ENCODE measurements at regions not wholly inside any gene's neighbourhood (a gene's known extent, or its start where the extent isn't known, plus 50 kb on each side); places are given as distances from the start of the nearest gene placed in this dataset.
"Not testable (repeated sequence)": the region's sequence is repeated elsewhere in the genome, so short reads cannot be mapped to it uniquely, and the experiment has no call there.

- CTCF ChIA-PET: no interaction called here
- POLR2A ChIA-PET: no interaction called here
These were observed 437.7 kb downstream of the IRS2 start for GRCh38 chr13:109348519-109349258.

GRCh38 chr13:109346060-109346459 lies 440.3 kb downstream of the IRS2 start:
- CTCF ChIA-PET: no interaction called here
- POLR2A ChIA-PET: no interaction called here

GRCh38 chr13:109345433-109345941 lies 440.9 kb downstream of the IRS2 start:
- POLR2A ChIA-PET: no interaction called here
- CTCF ChIA-PET: no interaction called here

- ChIA-PET POLR2A (no interaction called here), CTCF (no interaction called here)
These were observed 441.7 kb downstream of the IRS2 start for GRCh38 chr13:109344552-109345157.

GRCh38 chr13:109336730-109337129 lies 449.7 kb downstream of the IRS2 start:
- POLR2A ChIA-PET: no interaction called here
- CTCF ChIA-PET: no interaction called here

GRCh38 chr13:109333893-109334651 lies 452.3 kb downstream of the IRS2 start:
- ChIA-PET CTCF (no interaction called here), POLR2A (no interaction called here)

GRCh38 chr13:109332506-109333499 lies 453.6 kb downstream of the IRS2 start:
- POLR2A ChIA-PET: no interaction called here
- CTCF ChIA-PET: no interaction called here

GRCh38 chr13:109331898-109332297 lies 454.5 kb downstream of the IRS2 start:
- POLR2A ChIA-PET: no interaction called here
- CTCF ChIA-PET: no interaction called here

GRCh38 chr13:109331011-109331433 lies 455.4 kb downstream of the IRS2 start:
- ChIA-PET POLR2A (no interaction called here), CTCF (no interaction called here)

- POLR2A ChIA-PET: no interaction called here
- CTCF ChIA-PET: no interaction called here
These were observed 456.3 kb downstream of the IRS2 start for GRCh38 chr13:109330123-109330522.

- POLR2A ChIA-PET: no interaction called here
- CTCF ChIA-PET: no interaction called here
These were observed 457.2 kb downstream of the IRS2 start for GRCh38 chr13:109329175-109329574.

- CTCF ChIA-PET: no interaction called here
- POLR2A ChIA-PET: no interaction called here
These were observed 459.8 kb downstream of the IRS2 start for GRCh38 chr13:109326601-109327000.

GRCh38 chr13:109323338-109323737 lies 463.0 kb downstream of the IRS2 start:
- CTCF ChIA-PET: no interaction called here

GRCh38 chr13:109318945-109319590 lies 467.3 kb downstream of the IRS2 start:
- POLR2A ChIA-PET: no interaction called here
- CTCF ChIA-PET: no interaction called here

More at GRCh38 chr13:109323338-109323737, 463.0 kb downstream of the IRS2 start:
- POLR2A ChIA-PET: no interaction called here

GRCh38 chr13:109315481-109315880 lies 470.9 kb downstream of the IRS2 start:
- POLR2A ChIA-PET: no interaction called here
- CTCF ChIA-PET: no interaction called here

- CTCF ChIA-PET: no interaction called here
- POLR2A ChIA-PET: no interaction called here
These were observed 472.3 kb downstream of the IRS2 start for GRCh38 chr13:109314101-109314500.

- CTCF ChIA-PET: no interaction called here
- POLR2A ChIA-PET: no interaction called here
These were observed 474.0 kb downstream of the IRS2 start for GRCh38 chr13:109312399-109312798.

- CTCF ChIA-PET, POLR2A ChIA-PET: not testable (repeated sequence)
These were observed 474.9 kb downstream of the IRS2 start for GRCh38 chr13:109311431-109311976.

GRCh38 chr13:109309625-109310363 lies 476.6 kb downstream of the IRS2 start:
- ChIA-PET CTCF (no interaction called here), POLR2A (no interaction called here)

Measured in activated CD8-positive, alpha-beta memory T cell treated with anti-CD3 and anti-CD28 coated beads for 36 hours (primary cell).